ENCODE measurements at regions not wholly inside any gene's neighbourhood (a gene's known extent, or its start where the extent isn't known, plus 50 kb on each side); places are given as distances from the start of the nearest gene placed in this dataset.
A peak's percentile ranks its signal among the peaks of the same experiment; 100 is the strongest.
"Not testable (repeated sequence)": the region's sequence is repeated elsewhere in the genome, so short reads cannot be mapped to it uniquely, and the experiment has no call there.

GRCh38 chr2:38460313-38460712 is 83.2 kb upstream of the ATL2 start:
- Histone ChIP-seq H3K4me3 (no peak overlapping the region), H3K4me1 (no peaks in the 10 kb centered on the region), H3K36me3 (replicated peaks) (no peaks in the 10 kb centered on the region), H3K27me3 (ENCODE audit: low read depth) (no peaks in the 10 kb centered on the region), H3K9me3 (no peaks in the 10 kb centered on the region)
- in situ Hi-C loops (cut with MboI; ENCODE audit: low sequenced_read_pairs), result no loop called here
- no peak for DNase-seq (ENCODE audit: low spot score in 2 of 2)

GRCh38 chr2:38454081-38454480 is 77.0 kb upstream of the ATL2 start:
- H3K9me3 ChIP-seq, result no peaks in the 10 kb centered on the region
- peaks cover 8% of the 10 kb centered on the region for H3K4me1 ChIP-seq
- no peaks in the 10 kb centered on the region for H3K27me3 ChIP-seq (ENCODE audit: low read depth)
- H3K4me3 ChIP-seq, result no peak overlapping the region
- in situ Hi-C loops (cut with MboI; ENCODE audit: low sequenced_read_pairs), result no loop called here
- no peak for DNase-seq (ENCODE audit: low spot score in 2 of 2)
- no peaks in the 10 kb centered on the region for H3K36me3 ChIP-seq (replicated peaks)

- in situ Hi-C loops (cut with MboI; ENCODE audit: low sequenced_read_pairs); H3K4me3 ChIP-seq; H3K9me3 ChIP-seq; DNase-seq (ENCODE audit: low spot score in 2 of 2); H3K4me1 ChIP-seq; H3K36me3 ChIP-seq (replicated peaks); H3K27me3 ChIP-seq (ENCODE audit: low read depth): not testable (repeated sequence)
These were observed 74.7 kb upstream of the ATL2 start for GRCh38 chr2:38451778-38452177.

GRCh38 chr2:38450509-38450908 is 73.4 kb upstream of the ATL2 start:
- no peaks in the 10 kb centered on the region for H3K27me3 ChIP-seq (ENCODE audit: low read depth)

DNA sequence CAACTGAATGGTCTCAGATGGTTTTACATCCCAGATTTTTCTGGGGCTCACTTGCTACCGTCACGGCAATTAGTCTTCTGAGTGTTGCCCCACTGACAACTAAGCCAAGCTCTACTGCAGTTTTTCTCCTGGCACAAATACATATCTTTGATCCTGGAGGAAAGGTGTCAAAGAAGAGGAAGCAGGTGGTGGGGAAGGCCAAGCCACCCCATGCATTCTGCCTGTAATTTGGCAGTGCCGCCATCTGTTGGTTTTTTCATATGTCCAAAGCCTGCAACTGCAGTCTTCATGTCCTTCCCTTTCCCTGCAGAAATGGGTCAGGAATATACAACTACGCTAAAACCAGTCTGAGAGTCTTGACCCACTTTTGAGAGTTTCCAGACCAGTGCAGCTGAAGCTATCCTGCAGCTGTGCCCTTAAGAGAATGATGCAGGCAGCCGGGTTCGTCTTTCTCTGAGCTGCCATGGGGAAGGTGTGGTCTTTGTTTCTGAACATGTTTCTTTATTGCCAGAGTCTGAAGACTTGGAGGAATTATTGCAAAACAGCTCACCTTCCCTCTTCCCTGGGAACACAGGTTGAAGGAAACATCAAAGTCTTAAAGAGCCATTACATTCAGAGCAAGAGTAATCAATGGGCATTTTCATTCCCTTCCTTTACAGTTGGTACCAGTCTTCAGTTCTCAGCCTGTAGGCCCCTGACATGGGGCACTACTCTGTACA is 71.8 kb upstream of the ATL2 start:
- peaks cover 18% of the 10 kb centered on the region for H3K4me1 ChIP-seq
- no peak for DNase-seq (ENCODE audit: low spot score in 2 of 2)
- no peak overlapping the region for H3K4me3 ChIP-seq
- in situ Hi-C loops (cut with MboI; ENCODE audit: low sequenced_read_pairs), result no loop called here
- no peaks in the 10 kb centered on the region for H3K27me3 ChIP-seq (ENCODE audit: low read depth)
- no peaks in the 10 kb centered on the region for H3K9me3 ChIP-seq
- H3K36me3 ChIP-seq (replicated peaks), result no peaks in the 10 kb centered on the region

More at GRCh38 chr2:38450509-38450908, 73.4 kb upstream of the ATL2 start:
- Histone ChIP-seq H3K9me3 (no peaks in the 10 kb centered on the region), H3K36me3 (replicated peaks) (no peaks in the 10 kb centered on the region), H3K4me3 (no peak overlapping the region), H3K4me1 (peaks cover 18% of the 10 kb centered on the region)
- peak; percentile 35 to 48 for DNase-seq (ENCODE audit: low spot score in 2 of 2)
- in situ Hi-C loops (cut with MboI; ENCODE audit: low sequenced_read_pairs), result no loop called here

- Histone ChIP-seq H3K27me3 (ENCODE audit: low read depth) (no peaks in the 10 kb centered on the region), H3K4me3 (no peak overlapping the region), H3K36me3 (replicated peaks) (no peaks in the 10 kb centered on the region), H3K4me1 (peaks cover 29% of the 10 kb centered on the region), H3K9me3 (no peaks in the 10 kb centered on the region)
- in situ Hi-C loops (cut with MboI; ENCODE audit: low sequenced_read_pairs), result no loop called here
- no peak for DNase-seq (ENCODE audit: low spot score in 2 of 2)
These were observed 70.0 kb upstream of the ATL2 start for GRCh38 chr2:38446906-38447561.

DNA sequence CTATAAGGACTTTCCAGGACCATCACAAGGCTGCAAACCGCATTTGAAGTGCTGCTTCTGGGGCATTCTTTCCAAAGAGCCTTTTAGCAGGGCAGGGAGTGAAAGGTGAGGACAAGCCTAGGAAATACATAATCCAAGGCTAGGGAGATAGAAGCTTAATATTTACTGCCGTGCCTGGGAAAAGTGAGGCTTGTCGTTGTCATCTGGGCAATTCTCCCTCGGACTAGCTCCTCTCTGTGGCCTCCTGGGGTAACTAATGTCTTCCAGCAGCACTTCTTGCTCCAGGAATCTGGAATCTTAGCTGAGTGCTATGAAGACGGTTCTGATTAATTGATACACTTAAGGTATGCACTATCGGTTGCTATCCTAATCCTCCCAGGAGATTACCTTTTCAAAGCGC is 69.3 kb upstream of the ATL2 start:
- in situ Hi-C loops (cut with MboI; ENCODE audit: low sequenced_read_pairs), result no loop called here
- H3K9me3 ChIP-seq, result no peaks in the 10 kb centered on the region
- peaks cover 31% of the 10 kb centered on the region for H3K4me1 ChIP-seq
- H3K36me3 ChIP-seq (replicated peaks), result no peaks in the 10 kb centered on the region
- H3K4me3 ChIP-seq, result no peak overlapping the region
- peak; percentile 44 to 51 for DNase-seq (ENCODE audit: low spot score in 2 of 2)
- no peaks in the 10 kb centered on the region for H3K27me3 ChIP-seq (ENCODE audit: low read depth)

GRCh38 chr2:38444247-38444646 is 67.2 kb upstream of the ATL2 start:
- no peaks in the 10 kb centered on the region for H3K9me3 ChIP-seq
- no peaks in the 10 kb centered on the region for H3K27me3 ChIP-seq (ENCODE audit: low read depth)
- in situ Hi-C loops (cut with MboI; ENCODE audit: low sequenced_read_pairs), result no loop called here
- no peaks in the 10 kb centered on the region for H3K36me3 ChIP-seq (replicated peaks)
- peaks cover 23% of the 10 kb centered on the region for H3K4me1 ChIP-seq
- DNase-seq (ENCODE audit: low spot score in 2 of 2), result no peak
- H3K4me3 ChIP-seq, result no peak overlapping the region

DNA sequence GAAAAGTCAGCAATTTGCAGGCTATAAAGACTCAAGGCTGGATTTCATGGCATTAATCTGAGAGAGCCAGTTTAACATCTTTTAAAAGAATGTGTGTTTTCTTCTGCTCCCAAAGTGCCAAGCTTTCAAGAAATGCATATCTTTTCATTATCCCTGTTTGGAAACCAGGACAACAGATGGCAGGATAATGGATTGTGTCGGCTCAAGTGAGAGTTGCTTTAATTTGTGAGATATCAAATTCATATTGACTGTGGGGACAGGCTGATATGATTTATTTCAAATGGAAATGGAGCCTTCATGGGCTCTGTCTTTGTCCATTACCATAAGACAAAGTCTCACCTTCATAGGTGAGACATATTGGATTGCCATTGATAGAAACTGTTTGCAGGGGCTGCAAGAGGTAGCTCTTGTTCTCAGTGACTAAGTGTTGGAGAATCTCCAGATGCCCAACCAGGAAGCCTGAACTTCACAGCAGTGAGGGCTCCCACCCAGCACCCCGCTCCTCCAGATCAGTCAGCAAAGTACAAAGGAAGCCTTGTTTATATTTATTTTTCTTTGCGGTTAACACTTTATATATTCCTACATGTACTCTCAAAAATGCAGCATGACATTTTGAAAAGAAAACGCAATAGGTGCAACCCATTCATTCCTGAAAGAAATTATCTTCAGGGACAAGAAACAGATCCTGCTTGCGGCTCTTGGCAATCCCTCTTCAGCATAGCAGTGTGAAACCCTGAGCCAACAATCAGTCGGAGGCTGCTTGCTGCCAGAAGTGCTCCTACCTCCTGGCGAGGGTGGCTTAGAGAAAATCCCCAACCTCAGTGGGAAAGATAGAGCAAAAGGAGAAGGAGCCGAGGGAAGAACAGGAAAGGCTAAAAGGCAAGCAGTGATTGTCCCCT is 65.8 kb upstream of the ATL2 start:
- peak in 1 of 2 experiments; percentile 60 for DNase-seq (ENCODE audit: low spot score in 2 of 2)

DNA sequence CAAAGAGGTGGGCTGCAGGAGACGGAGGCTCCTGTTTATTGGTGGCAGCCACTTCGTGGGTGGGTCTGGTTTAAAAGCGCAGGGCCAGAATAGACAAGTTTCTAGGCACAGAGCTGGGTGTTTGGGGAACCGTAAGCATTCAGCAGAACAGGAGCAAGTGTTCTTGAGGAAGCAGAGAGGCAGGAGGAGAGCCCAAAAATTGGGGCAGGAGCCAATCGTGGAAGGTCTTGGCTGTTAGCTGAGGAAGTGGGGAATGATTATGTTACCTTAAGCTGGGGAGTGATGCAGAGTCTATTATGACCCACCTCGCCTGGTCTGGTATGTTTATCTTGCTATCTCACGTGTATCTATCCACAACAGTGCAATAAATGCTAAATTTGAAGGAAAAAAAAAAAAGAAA is 64.3 kb upstream of the ATL2 start:
- peaks cover 17% of the 10 kb centered on the region for H3K4me1 ChIP-seq
- no peak for DNase-seq (ENCODE audit: low spot score in 2 of 2)
- H3K36me3 ChIP-seq (replicated peaks), result no peaks in the 10 kb centered on the region
- in situ Hi-C loops (cut with MboI; ENCODE audit: low sequenced_read_pairs), result no loop called here
- no peaks in the 10 kb centered on the region for H3K9me3 ChIP-seq
- no peak overlapping the region for H3K4me3 ChIP-seq
- H3K27me3 ChIP-seq (ENCODE audit: low read depth), result no peaks in the 10 kb centered on the region

More for the DNA sequence above, 65.8 kb upstream of the ATL2 start:
- Histone ChIP-seq H3K36me3 (replicated peaks) (no peaks in the 10 kb centered on the region), H3K9me3 (no peaks in the 10 kb centered on the region), H3K27me3 (ENCODE audit: low read depth) (no peaks in the 10 kb centered on the region), H3K4me1 (peaks cover 23% of the 10 kb centered on the region), H3K4me3 (no peak overlapping the region)
- in situ Hi-C loops (cut with MboI; ENCODE audit: low sequenced_read_pairs), result no loop called here

DNA sequence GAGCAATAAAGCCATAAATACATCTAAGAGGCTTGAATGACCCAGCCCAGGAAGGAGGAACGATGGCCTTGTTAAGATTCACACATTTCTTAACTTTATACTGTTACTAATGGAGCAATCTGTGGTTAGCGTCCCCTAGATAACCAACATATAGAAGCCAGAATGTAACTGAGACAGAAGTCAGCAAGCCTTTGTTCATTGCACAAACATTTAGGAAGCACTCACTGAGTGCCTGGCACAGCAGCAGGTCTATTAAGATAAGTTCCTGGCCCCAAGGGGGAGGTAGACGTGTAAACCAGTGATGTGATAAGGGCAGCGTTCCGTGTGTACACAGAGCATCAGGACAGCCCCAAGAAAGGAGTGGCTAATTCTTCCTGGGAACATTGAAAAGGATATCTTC is 63.6 kb upstream of the ATL2 start:
- no peaks in the 10 kb centered on the region for H3K27me3 ChIP-seq (ENCODE audit: low read depth)
- H3K4me1 ChIP-seq, result peaks cover 14% of the 10 kb centered on the region
- no peaks in the 10 kb centered on the region for H3K9me3 ChIP-seq
- in situ Hi-C loops (cut with MboI; ENCODE audit: low sequenced_read_pairs), result no loop called here
- no peaks in the 10 kb centered on the region for H3K36me3 ChIP-seq (replicated peaks)
- no peak overlapping the region for H3K4me3 ChIP-seq
- no peak for DNase-seq (ENCODE audit: low spot score in 2 of 2)

GRCh38 chr2:38439863-38440262 is 62.8 kb upstream of the ATL2 start:
- DNase-seq (ENCODE audit: low spot score in 2 of 2), result no peak
- Histone ChIP-seq H3K4me1 (peaks cover 14% of the 10 kb centered on the region), H3K4me3 (no peak overlapping the region), H3K36me3 (replicated peaks) (no peaks in the 10 kb centered on the region), H3K9me3 (no peaks in the 10 kb centered on the region), H3K27me3 (ENCODE audit: low read depth) (no peaks in the 10 kb centered on the region)
- in situ Hi-C loops (cut with MboI; ENCODE audit: low sequenced_read_pairs), result no loop called here

- no peak for DNase-seq (ENCODE audit: low spot score in 2 of 2)
- Histone ChIP-seq H3K36me3 (replicated peaks) (no peaks in the 10 kb centered on the region), H3K9me3 (no peaks in the 10 kb centered on the region), H3K4me3 (no peak overlapping the region), H3K4me1 (peaks cover 14% of the 10 kb centered on the region), H3K27me3 (ENCODE audit: low read depth) (no peaks in the 10 kb centered on the region)
- in situ Hi-C loops (cut with MboI; ENCODE audit: low sequenced_read_pairs), result no loop called here
These were observed 62.0 kb upstream of the ATL2 start for GRCh38 chr2:38438883-38439612.
